ENCODE measurements at regions not wholly inside any gene's neighbourhood (a gene's known extent, or its start where the extent isn't known, plus 50 kb on each side); places are given as distances from the start of the nearest gene placed in this dataset.

- H3K4me3 ChIP-seq (ENCODE audit: low read length), result no peak overlapping the region
- H4K20me1 ChIP-seq (ENCODE audit: control insufficient read depth, insufficient read depth, low read depth, low read length), result no peaks in the 10 kb centered on the region
- H3K4me2 ChIP-seq (ENCODE audit: low read length), result no peak overlapping the region
- TF ChIP-seq CTCF (IDR thresholded peaks at IDR 0.05; ENCODE audit: low read depth, low read length, poor library complexity, severe bottlenecking), result no peak
- TF ChIP-seq EZH2phosphoT487 (IDR thresholded peaks at IDR 0.05; ENCODE audit: borderline replicate concordance, low read length), result no peak
- no peaks in the 10 kb centered on the region for H3F3A ChIP-seq (ENCODE audit: control insufficient read depth, insufficient read depth)
- H3K9me2 ChIP-seq (replicated peaks; ENCODE audit: control insufficient read depth, low read length), result no peaks in the 10 kb centered on the region
- H3K9me3 ChIP-seq (ENCODE audit: control insufficient read depth, insufficient read depth, low read length), result no peaks in the 10 kb centered on the region
- no peaks in the 10 kb centered on the region for H3K79me2 ChIP-seq (ENCODE audit: control insufficient read depth, low read length)
- H3K4me1 ChIP-seq (ENCODE audit: control insufficient read depth, low read length), result no peaks in the 10 kb centered on the region
- no peak overlapping the region for H3K27ac ChIP-seq (ENCODE audit: low read depth, low read length)
- H3K36me3 ChIP-seq (ENCODE audit: control insufficient read depth, low read length), result no peaks in the 10 kb centered on the region
- H3K27me3 ChIP-seq (ENCODE audit: control insufficient read depth, low read length), result no peaks in the 10 kb centered on the region
Measured at GRCh38 chr1:192099328-192099727, 58.9 kb upstream of the RGS18 start.

- no peak for TF ChIP-seq EZH2phosphoT487 (IDR thresholded peaks at IDR 0.05; ENCODE audit: borderline replicate concordance, low read length)
- no peak for TF ChIP-seq CTCF (IDR thresholded peaks at IDR 0.05; ENCODE audit: low read depth, low read length, poor library complexity, severe bottlenecking)
- Histone ChIP-seq H3K4me3 (ENCODE audit: low read length) (no peak overlapping the region), H3K9me3 (ENCODE audit: control insufficient read depth, insufficient read depth, low read length) (no peaks in the 10 kb centered on the region), H3K4me2 (ENCODE audit: low read length) (no peak overlapping the region), H3K4me1 (ENCODE audit: control insufficient read depth, low read length) (no peaks in the 10 kb centered on the region), H3K27ac (ENCODE audit: low read depth, low read length) (no peak overlapping the region), H3F3A (ENCODE audit: control insufficient read depth, insufficient read depth) (no peaks in the 10 kb centered on the region), H3K9me2 (replicated peaks; ENCODE audit: control insufficient read depth, low read length) (no peaks in the 10 kb centered on the region), H3K27me3 (ENCODE audit: control insufficient read depth, low read length) (no peaks in the 10 kb centered on the region), H3K79me2 (ENCODE audit: control insufficient read depth, low read length) (no peaks in the 10 kb centered on the region), H4K20me1 (ENCODE audit: control insufficient read depth, insufficient read depth, low read depth, low read length) (no peaks in the 10 kb centered on the region), H3K36me3 (ENCODE audit: control insufficient read depth, low read length) (no peaks in the 10 kb centered on the region)
Measured at GRCh38 chr1:192100686-192101468, 57.4 kb upstream of the RGS18 start.

GRCh38 chr1:192104128-192104527 lies 54.1 kb upstream of the RGS18 start:
- no peaks in the 10 kb centered on the region for H3F3A ChIP-seq (ENCODE audit: control insufficient read depth, insufficient read depth)
- H3K36me3 ChIP-seq (ENCODE audit: control insufficient read depth, low read length), result no peaks in the 10 kb centered on the region
- H3K4me3 ChIP-seq (ENCODE audit: low read length), result no peak overlapping the region
- H3K4me1 ChIP-seq (ENCODE audit: control insufficient read depth, low read length), result no peaks in the 10 kb centered on the region
- no peaks in the 10 kb centered on the region for H3K9me3 ChIP-seq (ENCODE audit: control insufficient read depth, insufficient read depth, low read length)
- H4K20me1 ChIP-seq (ENCODE audit: control insufficient read depth, insufficient read depth, low read depth, low read length), result no peaks in the 10 kb centered on the region
- H3K79me2 ChIP-seq (ENCODE audit: control insufficient read depth, low read length), result no peaks in the 10 kb centered on the region
- no peak overlapping the region for H3K4me2 ChIP-seq (ENCODE audit: low read length)
- no peaks in the 10 kb centered on the region for H3K9me2 ChIP-seq (replicated peaks; ENCODE audit: control insufficient read depth, low read length)
- TF ChIP-seq EZH2phosphoT487 (IDR thresholded peaks at IDR 0.05; ENCODE audit: borderline replicate concordance, low read length), result no peak
- no peak for TF ChIP-seq CTCF (IDR thresholded peaks at IDR 0.05; ENCODE audit: low read depth, low read length, poor library complexity, severe bottlenecking)
- H3K27ac ChIP-seq (ENCODE audit: low read depth, low read length), result no peak overlapping the region
- H3K27me3 ChIP-seq (ENCODE audit: control insufficient read depth, low read length), result no peaks in the 10 kb centered on the region
